GM19351 (cell line): ENCODE measurements at regions not wholly inside any gene's neighbourhood (a gene's known extent, or its start where the extent isn't known, plus 50 kb on each side); places are given as distances from the start of the nearest gene placed in this dataset.

ENCODE experiments used
- ATAC-seq: cut with Tn5 transposase; IDR thresholded peaks from one replicate; pipeline ENCODE4 v1.9.1; 2021; ENCODE audit warnings: mild to moderate bottlenecking, moderate library complexity; ENCODE audit not compliant: unreplicated experiment

DNA sequence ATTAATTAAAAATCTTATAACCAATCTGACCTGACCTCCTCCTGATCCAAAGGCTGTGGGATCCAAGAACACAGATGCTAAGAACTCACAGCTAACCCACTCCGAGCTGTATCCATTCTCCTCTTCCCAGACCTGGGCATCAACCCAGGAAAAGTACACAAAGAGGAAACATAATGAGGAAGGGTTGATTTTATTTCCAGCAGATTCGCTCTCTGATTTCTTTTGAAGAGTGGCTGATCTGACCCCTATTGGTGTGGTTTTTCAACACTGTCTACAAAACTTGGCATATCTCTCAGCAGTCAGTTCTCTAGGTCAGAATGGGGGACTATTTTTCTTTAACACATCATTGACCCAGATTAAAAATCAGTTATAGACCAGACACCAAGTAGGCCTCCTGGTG is 201.9 kb upstream of the UBASH3B start:
- no peak for ATAC-seq

DNA sequence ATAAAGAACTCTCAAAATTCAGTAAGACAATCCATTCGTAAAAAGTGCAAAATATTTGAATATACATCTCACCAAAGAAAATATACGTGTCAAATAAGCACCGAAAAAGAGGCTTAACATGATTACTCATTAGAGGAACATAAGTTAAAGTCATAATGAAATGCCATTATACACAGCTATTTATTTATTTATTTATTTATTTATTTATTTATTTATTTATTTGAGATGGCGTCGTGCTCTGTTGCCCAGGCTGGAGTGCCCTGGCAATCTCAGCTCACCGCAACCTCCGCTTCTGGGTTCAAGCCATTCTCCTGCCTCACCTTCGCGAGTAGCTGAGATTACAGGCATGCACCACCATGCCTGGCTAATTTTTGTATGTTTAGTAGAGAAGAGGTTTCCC is 203.6 kb upstream of the UBASH3B start:
- no peak for ATAC-seq

DNA sequence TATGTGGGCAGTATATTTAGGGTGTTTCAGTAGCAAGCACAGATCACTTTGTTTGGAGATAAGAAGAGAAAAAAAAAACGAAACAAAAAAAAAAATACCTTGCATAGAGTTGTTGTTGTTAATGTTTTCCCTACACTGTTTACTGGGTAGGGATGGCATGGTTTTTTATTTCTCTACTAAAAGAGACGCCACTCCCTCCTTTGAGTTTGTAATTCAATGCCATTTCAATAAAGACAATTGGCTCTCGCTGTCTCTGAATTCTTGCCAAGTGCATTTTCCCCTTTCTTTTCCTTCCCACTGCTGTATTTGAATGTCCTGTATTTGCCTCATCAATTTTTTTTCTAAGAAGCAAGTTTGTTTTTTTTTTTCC is 213.9 kb upstream of the UBASH3B start:
- ATAC-seq: no peak

DNA sequence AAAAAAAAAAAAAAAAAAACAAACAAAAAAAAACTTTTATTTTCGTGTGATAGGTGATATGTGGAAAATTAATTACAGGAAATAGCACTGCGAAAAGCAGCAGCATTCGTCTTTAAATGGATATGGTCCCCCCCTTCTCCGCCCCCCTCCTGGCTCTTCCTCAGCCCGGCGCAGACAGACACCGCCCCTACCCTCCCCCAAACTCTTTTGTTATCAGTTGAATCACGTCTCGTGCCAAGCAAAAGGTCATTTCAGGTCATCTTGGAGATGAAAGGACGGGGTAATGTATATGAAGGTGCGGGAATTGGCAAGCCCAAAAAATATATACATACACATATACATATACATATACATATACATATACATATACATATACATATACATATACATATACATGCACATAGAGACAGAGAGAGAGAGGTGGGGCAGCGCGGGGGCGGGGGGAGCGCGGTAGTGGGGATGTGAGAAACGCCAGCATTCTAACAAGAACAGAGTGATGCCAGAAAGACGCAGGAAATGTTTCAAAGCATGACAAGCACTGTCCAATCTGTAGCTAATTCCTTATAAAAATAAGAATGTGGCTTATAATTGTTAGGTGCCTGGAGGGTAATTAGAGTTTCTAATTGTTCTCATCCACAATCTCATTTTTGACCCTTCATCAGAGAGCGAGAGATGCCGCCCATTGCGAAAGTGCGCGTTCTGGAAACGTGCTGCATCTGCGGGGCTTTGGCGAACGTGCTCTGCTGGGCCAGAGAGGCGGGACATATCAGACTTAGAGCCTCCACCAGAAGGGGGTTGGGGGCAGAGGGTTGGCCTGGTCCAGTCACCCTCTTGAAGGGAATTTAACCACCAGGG is 214.5 kb upstream of the UBASH3B start:
- no peak for ATAC-seq

DNA sequence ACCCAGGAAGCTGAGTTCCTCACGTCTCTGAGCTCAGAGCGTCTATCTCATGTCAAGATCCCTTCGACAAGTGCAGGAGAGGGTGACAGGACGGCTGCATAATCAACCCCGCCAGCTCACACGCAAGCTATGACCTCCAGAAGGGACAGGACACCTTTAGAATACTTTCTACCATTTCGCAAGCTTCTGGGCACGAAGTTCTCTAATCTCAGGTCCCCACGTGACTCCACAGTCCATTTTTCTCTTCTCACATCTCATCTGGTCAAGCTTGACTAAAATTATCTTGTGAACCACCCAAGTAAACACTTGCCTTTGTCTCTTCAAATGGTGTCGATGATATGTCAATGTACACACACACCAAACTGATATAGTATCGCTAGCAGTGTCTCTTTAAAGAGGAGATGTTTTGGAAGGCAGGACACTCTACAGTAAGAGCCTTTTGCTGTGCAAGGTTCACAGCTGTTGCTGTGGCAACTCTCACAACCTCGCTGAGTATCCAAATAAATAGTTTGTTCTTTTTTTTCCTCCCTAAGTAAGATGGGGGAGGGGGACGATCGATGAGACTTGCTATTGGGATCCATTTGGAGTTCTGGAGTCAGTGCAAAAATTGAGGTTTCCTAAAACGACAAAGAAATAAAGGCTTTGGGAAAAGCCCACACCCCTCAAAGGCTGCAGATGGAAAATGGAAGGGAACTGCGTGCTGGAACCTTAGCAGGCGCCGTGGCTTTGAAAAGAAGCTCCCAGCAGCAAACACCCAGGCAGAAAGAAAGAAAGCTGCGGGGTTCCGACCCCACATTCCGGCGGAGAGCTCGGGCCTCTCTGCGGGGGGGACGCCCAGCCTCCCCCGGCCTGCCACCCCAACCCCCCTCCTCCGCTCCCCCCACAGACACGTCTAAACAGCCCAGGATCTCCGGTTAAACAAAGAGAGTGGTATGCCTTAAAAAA is 215.4 kb upstream of the UBASH3B start:
- ATAC-seq: no peak

DNA sequence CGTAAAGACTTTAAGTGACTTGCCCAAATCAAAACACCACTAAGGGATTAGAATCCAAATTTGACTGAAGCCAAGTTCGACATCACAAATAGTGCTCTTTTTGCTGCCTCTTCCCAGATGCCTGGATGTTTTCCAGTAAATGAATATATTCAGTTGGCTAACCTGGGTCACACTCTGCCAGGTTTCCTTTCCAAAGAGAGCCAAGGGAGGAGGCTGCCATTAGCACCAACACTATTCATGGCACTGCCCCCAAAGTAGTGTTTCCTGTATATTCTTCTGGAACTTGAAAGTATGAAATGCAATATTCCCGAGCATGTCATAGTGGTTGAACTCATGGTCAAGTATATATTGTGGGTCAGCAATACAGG is 219.3 kb upstream of the UBASH3B start:
- no peak for ATAC-seq

DNA sequence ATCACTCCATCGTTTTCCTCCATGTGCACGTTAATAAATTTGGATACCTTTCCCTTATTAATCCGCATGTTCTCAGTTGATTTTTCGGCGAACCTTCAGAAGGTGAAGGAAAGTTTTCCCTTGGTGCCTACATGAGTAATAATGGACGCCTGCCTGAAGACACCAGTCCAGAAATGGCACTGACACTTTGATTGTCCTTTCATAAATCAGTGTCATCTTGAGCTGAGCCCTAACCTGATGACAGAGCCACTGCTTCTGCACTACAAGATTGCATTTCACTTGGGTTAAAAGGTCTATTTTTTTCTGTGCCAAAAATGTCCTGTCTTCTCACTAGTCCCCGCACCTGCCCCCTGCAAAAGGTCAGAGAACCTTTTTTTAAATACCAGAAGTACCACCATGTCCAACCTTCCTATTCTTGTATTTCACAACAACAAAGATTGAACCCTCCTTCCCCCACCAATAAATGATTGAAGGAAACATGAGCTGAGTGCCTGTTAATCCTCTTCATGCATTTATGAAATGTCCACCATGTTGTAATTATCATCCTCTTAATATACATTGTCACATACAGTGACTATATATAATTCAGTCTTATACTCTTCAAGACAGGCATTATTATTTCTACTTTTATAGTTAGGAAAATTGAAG is 219.9 kb upstream of the UBASH3B start:
- no peak for ATAC-seq

DNA sequence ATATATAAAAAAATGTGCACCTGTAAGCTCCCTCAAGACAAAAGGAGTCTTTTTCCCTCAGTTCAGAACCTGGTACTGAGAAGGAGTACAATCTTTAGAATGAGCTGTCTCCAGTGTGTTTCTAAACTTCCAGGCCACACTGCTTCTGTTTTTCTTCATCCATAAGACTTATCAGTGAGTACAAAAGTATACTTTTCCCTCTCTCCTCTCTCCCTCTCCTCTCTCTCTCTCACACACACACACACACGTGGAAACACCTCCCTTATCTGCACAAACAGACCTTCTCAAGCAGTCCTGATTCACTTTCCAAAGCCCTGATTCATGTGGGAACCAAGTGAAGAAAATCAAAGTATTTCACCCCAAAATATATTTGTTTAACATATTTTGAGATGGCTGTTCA is 220.7 kb upstream of the UBASH3B start:
- ATAC-seq: no peak

DNA sequence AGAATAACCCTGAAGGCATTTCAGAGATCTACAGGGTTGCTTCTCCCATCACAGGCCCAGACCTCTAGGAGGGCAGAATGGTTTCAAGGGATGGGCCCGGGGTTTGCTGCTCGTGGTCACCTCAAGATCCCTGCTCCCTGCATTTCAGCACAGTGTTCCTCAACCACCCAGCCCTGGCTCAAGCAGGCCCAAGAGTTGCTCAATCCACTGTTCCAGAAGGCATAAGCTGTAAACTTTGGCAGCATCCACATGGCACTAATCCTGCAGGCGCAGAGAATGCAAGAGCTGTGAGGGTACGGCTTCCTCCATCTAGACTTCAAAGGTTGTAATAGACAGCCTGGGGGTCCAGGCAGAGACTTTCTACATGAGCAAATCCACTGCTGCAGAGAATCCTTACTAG is 225.0 kb upstream of the UBASH3B start:
- no peak for ATAC-seq

DNA sequence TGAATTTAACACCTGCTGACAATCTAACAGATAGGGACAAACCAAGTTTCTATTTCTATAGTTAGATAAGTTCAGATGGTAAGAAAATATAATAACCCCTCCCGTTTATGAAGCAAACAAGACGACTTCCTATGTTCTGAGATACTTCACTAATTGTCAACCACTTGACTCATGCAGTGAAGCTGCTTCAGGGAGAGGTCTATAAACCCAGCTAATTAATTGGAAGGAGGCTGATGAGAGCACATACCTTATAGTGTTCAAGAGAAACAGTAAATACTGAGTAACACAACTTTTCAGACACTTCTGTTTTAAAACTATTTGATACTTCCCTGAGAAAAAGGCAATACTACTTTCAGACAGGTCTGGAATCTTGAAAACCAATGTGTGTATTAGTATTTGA is 229.4 kb upstream of the UBASH3B start:
- no peak for ATAC-seq

DNA sequence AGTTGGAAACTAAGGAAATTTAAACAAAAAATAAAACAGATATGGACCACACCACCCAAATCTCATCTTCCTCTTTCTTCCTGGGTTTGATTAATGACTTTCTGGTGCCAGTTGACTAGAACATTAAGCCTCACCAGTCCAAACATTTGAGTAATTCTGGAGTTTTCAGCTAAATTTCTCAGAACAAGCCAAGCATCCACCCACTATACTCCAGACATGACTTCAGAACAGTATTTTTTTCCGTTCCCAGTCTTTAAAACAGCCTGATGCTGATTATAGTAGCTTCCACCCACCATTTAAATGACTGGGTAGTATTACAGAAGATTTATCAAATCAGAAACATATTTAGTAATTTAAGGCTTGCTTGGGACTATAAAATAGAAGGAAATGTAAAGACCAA is 230.9 kb upstream of the UBASH3B start:
- no peak for ATAC-seq

DNA sequence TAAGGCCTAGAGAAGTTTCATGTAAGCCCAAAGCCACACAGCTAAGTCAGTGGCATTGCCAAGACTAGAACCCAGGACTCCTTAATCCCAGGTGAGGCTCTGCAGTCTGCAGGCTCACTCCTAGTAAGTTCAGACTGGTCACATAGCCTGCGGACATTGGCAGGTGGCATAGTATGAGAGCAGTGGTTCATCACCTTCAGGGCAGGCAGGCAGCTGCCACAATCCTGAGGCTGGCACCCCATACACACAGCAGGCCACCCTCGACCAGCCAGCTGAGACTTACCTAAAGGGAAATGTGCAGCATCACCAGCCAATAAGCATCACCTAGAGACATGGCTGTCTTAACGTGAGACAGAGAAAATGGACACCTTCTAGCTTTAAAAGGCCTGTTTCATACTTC is 231.6 kb upstream of the UBASH3B start:
- ATAC-seq: no peak

DNA sequence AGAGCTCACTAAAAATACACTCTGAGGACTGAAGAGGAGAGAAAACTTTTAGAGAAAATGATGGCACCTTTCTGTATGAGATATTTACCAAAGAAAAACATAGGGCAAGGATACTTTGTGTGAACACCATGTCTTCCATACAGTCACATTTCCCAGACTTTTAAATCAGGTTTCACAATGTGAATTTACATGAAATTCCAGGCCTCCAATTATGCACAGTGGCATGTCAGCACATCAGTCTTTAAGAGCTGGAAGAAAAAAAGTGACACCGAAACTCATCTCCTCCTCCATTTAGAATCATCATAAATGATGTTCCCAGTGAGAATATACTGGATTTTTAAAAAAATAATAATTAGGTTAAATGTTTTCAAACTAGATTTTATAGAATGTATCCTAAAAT is 232.2 kb upstream of the UBASH3B start:
- no peak for ATAC-seq

DNA sequence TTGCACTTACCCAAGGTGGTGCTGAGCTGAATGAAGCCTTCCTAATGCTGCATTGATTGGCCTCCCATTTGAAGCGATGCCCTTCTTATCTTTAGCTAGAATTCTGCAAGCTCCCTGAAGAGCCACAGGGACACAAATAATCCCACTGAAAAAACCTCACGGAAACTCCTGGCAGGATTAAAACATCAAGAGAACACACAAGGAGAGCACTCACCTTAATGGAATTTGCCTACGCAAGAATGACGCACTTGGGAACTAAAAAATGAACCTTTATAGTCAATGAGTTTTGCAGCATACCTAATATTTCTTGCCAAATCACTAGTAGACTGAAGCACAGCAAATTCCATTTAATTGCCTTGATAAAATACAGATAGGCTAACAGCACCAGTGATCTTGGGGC is 232.8 kb upstream of the UBASH3B start:
- no peak for ATAC-seq

DNA sequence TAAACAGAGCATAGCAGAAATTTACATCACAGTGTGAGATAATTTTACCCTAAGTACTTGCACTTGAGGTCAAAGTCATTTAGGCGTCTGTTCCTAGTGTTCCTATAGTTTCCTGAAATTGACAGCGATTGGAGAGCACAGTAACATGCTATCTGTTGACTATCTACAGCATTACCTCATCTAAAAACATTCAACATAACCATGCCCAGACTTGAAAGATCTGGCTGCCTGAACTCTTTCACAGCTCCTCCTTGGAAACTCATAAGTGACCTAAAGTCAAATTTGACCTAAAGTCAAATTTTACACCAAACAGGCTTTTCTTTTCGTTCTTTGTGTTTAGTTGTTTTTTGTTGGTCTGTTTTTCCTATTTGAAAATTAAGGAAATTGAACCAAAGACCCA is 233.8 kb upstream of the UBASH3B start:
- no peak for ATAC-seq

DNA sequence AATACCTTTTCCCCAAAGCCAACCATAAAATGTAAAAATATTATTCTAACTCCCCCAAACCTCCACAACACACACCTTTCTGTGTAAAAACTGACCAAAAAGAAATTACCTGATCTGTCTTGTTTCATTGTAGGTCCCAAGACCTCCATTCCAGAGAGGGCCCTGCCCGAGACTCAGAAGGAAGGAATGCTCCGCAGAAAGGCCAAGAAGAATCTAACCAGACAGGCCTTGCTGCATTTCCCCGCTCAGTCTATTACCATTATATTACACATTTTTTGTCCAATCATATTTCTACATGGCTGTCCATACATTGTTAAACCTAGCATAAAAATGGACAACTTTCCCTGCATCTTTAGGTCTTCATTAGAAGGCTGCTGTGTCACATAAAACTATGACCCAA is 237.5 kb upstream of the UBASH3B start:
- no peak for ATAC-seq

DNA sequence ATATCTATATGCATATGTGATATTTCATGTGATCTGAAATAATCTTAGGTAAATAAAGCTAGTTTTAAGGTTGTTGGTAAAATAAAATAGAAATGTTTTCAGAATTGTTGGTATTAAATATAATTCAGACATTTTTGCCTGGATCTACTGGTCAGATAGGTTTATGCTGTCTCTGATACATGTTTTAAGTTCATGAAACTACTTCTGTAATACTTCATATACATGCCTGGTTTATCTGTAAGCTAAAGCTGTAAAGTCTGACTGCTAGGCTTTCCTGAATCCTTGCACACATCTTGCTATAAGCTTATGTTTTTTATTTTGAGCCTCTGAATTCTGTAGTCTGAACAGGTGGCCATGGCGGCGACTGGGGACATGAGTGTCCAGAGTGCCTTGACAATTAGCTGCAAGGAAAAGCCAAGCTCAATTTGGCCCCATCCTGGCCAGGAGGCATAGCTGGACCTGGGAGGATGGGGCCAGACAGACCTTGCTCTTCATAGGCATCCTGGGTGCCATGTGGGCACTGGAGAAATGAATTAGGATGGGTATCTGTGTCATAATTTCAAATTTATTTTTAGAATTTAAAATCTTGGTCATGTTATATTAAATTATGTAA is 241.0 kb upstream of the UBASH3B start:
- no peak for ATAC-seq

DNA sequence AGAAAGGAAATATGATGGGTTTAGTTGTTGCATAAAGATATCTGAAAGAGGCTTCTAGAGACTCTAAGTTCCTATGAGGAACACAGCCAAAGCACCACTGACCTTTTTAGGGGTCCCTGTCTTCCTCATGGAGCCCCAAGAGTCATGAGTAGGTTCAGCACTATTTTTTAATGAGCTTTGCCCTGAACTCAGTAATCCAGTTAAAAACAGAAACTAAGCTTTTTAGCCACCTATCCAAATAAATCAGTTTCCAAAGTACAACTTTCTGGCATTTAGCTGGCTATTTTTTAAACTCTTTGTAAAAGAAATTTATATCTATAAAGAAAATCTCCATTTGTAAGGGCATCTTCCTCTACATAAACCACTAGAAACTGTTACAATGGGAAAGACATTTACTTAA is 241.8 kb upstream of the UBASH3B start:
- no peak for ATAC-seq

DNA sequence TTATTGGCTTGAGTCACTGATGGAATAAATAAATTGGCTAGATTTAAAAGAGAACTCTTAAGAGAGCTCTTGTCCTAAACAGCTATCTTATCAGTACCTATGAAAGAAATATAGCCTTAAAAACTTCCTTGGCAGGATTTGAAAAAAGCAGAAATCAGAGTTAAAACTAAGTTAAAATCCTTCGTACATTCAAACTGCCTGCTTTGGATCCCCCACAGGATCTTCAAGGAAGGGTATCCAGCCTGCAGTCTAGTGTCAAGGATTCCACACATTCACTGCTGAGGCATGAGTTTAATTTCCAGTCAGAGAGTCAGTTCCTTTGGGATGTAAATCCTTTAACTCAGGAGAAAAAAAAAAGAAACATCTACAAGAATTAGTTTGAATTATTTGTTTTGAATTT is 242.9 kb upstream of the UBASH3B start:
- ATAC-seq: no peak

DNA sequence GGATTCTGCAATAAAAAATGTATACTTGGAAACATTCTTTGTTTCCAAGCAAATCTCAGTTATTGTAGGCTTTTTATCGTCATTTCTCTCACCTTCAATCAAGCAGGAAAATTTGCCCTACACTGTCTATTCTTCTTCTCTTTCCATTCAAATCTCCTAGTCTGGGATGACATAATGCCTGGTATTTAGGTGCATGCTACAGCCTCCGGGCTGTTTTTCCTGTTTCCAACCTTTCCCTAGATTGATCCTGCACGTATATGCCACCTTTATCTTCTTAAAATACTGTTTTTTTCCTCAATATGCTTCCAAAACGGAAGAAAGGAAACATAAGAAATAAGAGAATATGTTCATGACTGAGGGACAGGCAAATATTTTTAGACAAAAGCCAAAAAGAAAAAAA is 249.1 kb upstream of the UBASH3B start:
- no peak for ATAC-seq
